Ovary (tissue), 3 donors: ENCODE measurements at regions not wholly inside any gene's neighbourhood (a gene's known extent, or its start where the extent isn't known, plus 50 kb on each side); places are given as distances from the start of the nearest gene placed in this dataset.

ENCODE experiments used
- POLR2A ChIP-seq: fragments of 450-650 bp; IDR thresholded peaks from one replicate; pipeline ENCODE4 v1.6.1; 2017; ENCODE audit warnings: antibody characterized with exemption, mild to moderate bottlenecking, moderate library complexity
- TF ChIP-seq, protein P1 (sequence below), 3 donors: fragments of 450-650 bp in 2 of 3; fragments of 200-600 bp in 1 of 3; IDR thresholded peaks; one replicate each; pipeline versions ENCODE4 v1.5.1 to v1.8.0; 2016 to 2022; ENCODE audit warnings: antibody characterized with exemption in 3 of 3, mild to moderate bottlenecking in 1 of 3
- donor health status: DM: no; HTN: no; CAD: no.

DNA sequence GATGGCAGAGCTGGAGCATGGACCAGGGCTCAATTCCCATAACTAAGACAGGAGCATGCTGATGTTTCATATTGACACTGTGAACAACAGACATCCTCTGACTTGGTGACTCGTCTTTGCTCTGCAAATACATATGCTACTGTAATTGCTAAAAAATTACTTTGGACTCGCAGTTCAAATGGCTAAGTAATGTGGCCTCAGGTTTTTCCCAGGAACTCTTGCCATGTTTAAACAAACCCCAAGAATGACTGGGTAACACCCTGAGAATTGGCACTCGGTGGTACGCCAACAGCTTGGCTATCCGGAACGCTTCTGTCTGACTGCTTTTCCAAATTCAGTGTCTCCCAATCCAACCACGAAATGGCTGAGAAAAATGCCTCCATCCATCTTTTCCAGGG, 456.7 kb upstream of the THBS1 start:
- TF ChIP-seq, protein P1, sequence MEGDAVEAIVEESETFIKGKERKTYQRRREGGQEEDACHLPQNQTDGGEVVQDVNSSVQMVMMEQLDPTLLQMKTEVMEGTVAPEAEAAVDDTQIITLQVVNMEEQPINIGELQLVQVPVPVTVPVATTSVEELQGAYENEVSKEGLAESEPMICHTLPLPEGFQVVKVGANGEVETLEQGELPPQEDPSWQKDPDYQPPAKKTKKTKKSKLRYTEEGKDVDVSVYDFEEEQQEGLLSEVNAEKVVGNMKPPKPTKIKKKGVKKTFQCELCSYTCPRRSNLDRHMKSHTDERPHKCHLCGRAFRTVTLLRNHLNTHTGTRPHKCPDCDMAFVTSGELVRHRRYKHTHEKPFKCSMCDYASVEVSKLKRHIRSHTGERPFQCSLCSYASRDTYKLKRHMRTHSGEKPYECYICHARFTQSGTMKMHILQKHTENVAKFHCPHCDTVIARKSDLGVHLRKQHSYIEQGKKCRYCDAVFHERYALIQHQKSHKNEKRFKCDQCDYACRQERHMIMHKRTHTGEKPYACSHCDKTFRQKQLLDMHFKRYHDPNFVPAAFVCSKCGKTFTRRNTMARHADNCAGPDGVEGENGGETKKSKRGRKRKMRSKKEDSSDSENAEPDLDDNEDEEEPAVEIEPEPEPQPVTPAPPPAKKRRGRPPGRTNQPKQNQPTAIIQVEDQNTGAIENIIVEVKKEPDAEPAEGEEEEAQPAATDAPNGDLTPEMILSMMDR (IDR thresholded peaks at IDR 0.05), result no peak
- no peak for TF ChIP-seq POLR2A
